ENCODE measurements at regions not wholly inside any gene's neighbourhood (a gene's known extent, or its start where the extent isn't known, plus 50 kb on each side); places are given as distances from the start of the nearest gene placed in this dataset.
A peak's percentile ranks its signal among the peaks of the same experiment; 100 is the strongest.

GRCh38 chrX:124699876-124700275, 353.5 kb downstream of the SH2D1A start (continued):
- TF ChIP-seq CTCFL (IDR thresholded peaks at IDR 0.05; ENCODE audit: borderline replicate concordance, insufficient read depth, low read depth, low read length, poor library complexity, severe bottlenecking): no peak
- no peak for TF ChIP-seq CHD2 (IDR thresholded peaks at IDR 0.05; ENCODE audit: low read depth, low read length)
- no peak for TF ChIP-seq ZNF174 (CRISPR knock-in tag; IDR thresholded peaks at IDR 0.05)
- TF ChIP-seq C11orf30 (IDR thresholded peaks at IDR 0.05; ENCODE audit: low read depth): peak; percentile 77
- TF ChIP-seq GABPA (tag; conservative IDR thresholded peaks at IDR 0.05; ENCODE audit: low read depth): no peak
- no peak for TF ChIP-seq ZBTB34 (CRISPR knock-in tag; IDR thresholded peaks at IDR 0.05)
- TF ChIP-seq HNRNPL (IDR thresholded peaks at IDR 0.05; ENCODE audit: low read depth, low read length): no peak
- no peak for TF ChIP-seq SMAD1 (IDR thresholded peaks at IDR 0.05; ENCODE audit: low read depth, low read length, partially characterized antibody)
- no peak for TF ChIP-seq RFX1 (IDR thresholded peaks at IDR 0.05)
- TF ChIP-seq MCM3 (IDR thresholded peaks at IDR 0.05): no peak
- no peak for TF ChIP-seq MXD1 (CRISPR knock-in tag; IDR thresholded peaks at IDR 0.05; ENCODE audit: borderline replicate concordance, poor library complexity, severe bottlenecking)
- TF ChIP-seq ZNF146 (CRISPR knock-in tag; IDR thresholded peaks at IDR 0.05; ENCODE audit: unreplicated experiment): no peak
- TF ChIP-seq ERF (CRISPR knock-in tag; IDR thresholded peaks at IDR 0.05): no peak
- TF ChIP-seq CXXC5 (CRISPR knock-in tag; IDR thresholded peaks at IDR 0.05): no peak
- TF ChIP-seq MBD2 (IDR thresholded peaks at IDR 0.05; ENCODE audit: borderline replicate concordance, low read depth): no peak
- no peak for TF ChIP-seq NCOA2 (IDR thresholded peaks at IDR 0.05; ENCODE audit: partially characterized antibody in 2 of 2)
- no peak for TF ChIP-seq E2F8 (IDR thresholded peaks at IDR 0.05; ENCODE audit: low read depth, partially characterized antibody)
- no peak for TF ChIP-seq STAG1 (CRISPR knock-in tag; IDR thresholded peaks at IDR 0.05; ENCODE audit: borderline replicate concordance)
- peak; percentile 67; the same call in 1 of the 2 replicates for TF ChIP-seq NFE2L1 (tag; IDR thresholded peaks at IDR 0.05; ENCODE audit: borderline replicate concordance, low read depth)

Data from K562 (cell line).